GM21423 (cell line): ENCODE measurements at regions not wholly inside any gene's neighbourhood (a gene's known extent, or its start where the extent isn't known, plus 50 kb on each side); places are given as distances from the start of the nearest gene placed in this dataset.

Source experiments
- ATAC-seq: cut with Tn5 transposase; IDR thresholded peaks from one replicate; pipeline ENCODE4 v1.9.1; 2021; ENCODE audit warnings: mild to moderate bottlenecking, moderate library complexity; ENCODE audit not compliant: unreplicated experiment

DNA sequence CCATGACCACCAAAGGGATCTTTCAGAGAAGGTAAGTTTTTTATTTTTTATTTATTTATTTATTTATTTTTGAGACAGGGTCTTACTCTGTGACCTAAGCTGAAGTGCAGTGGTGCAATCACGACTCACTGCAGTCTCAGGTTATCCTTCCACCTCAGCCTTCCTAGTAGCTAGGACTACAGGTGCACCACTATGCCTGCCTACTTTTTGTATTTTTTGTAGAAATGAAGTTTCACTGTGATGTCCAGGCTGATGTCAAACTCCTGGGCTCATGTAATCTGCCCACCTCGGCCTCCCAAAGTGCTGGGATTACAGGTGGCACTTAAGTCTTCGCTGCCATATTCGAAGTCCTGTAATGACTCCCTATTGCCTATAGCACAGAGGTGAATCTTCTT, 342.5 kb downstream of the CYRIA start:
- ATAC-seq, result no peak

GRCh38 chr2:16322308-16323125, 343.1 kb downstream of the CYRIA start:
- no peak for ATAC-seq

GRCh38 chr2:16321872-16322271, 343.8 kb downstream of the CYRIA start:
- ATAC-seq, result no peak

DNA sequence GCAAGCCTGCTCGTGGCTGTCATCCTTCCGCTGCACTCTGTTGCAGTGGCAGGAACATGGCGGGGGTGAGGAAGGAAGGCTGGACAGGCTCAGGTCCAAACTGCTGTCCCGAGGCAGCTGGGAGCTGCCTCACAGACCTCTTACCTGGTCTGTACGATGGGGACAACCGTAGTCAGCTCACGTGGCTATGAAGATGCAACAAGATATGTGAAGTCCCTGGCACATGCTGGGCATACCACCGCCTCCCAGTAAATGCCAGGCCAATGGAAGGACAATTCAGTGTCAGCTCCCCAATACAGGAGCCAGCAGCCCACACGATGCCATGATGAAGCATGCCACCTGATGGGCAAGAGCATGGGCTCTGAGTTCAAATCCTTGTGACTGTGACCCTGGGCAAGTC, 344.4 kb downstream of the CYRIA start:
- no peak for ATAC-seq

DNA sequence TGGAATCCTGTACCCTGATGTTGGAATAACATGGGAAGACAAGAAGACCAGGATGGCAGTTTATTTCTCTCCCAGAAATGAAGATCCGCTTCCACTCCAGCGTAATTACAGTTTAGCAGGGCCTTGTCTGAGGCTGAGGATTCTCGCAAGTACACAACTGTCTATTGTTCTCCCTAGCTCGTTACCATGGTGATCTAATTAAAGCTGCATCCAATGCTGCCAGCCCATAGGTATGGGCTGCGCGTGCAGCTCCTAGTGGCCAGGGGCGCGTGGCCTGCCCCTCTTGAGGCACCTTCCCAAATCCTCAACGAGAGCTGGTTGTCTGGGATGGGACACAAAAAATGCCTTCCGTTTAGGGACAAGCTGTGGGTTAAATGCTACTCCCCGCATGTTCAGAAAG, 344.9 kb downstream of the CYRIA start:
- ATAC-seq, result no peak

GRCh38 chr2:16319551-16320121, 346.0 kb downstream of the CYRIA start:
- no peak for ATAC-seq

GRCh38 chr2:16318474-16319195, 347.0 kb downstream of the CYRIA start:
- ATAC-seq, result no peak

- ATAC-seq, result no peak
Observed at GRCh38 chr2:16318051-16318450, 347.6 kb downstream of the CYRIA start.

DNA sequence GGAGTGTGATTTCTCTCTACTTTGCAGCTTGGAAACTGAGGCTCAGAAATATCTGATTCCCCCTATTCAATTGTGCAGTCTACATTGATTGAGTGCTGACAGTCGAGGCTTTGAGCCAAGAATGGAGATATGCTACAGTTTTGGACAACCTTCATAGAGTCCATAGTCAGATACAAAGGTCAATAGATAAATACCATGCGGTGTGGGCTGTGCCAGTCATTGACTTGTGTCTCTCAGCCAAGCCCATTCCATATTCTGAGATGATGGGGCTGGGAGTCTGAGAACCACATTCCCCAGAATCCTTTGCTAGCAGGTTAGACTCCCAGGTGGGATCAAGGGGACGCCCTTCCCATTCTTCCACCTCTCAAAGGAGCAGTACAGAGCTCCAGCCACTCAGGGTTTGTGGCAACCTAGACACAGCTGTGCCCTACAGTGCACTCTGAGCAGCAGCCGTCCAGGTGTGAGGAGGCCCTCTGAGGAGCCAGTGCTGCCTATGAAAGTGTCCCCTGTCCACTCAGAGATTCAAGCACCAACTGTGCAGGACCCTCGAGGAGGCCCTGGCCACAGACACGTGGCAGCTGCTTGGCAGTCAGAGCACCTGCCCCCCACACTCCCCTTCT, 348.3 kb downstream of the CYRIA start:
- ATAC-seq, result no peak

GRCh38 chr2:16316456-16317210, 349.0 kb downstream of the CYRIA start:
- no peak for ATAC-seq

DNA sequence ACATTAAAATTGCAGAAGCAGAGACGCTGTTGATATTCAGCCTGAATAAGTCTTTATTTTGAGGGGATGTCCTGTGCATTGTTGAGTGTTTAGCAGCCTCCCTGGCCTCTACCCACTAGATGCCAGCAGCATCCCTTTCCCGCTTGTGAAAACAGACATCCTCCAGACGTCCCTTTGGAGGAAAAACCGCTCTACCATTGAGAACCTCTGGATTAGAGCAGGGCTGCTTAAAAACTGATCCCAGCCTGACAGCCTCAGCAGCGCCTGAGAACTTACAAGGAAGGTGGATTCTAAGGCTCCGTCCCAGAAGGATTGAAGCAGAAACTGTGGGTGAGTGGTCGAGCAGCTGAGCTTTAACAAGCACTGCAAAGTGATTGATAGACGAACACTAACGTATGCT, 349.7 kb downstream of the CYRIA start:
- ATAC-seq, result no peak

- no peak for ATAC-seq
Observed at GRCh38 chr2:16315458-16315835, 350.2 kb downstream of the CYRIA start.

DNA sequence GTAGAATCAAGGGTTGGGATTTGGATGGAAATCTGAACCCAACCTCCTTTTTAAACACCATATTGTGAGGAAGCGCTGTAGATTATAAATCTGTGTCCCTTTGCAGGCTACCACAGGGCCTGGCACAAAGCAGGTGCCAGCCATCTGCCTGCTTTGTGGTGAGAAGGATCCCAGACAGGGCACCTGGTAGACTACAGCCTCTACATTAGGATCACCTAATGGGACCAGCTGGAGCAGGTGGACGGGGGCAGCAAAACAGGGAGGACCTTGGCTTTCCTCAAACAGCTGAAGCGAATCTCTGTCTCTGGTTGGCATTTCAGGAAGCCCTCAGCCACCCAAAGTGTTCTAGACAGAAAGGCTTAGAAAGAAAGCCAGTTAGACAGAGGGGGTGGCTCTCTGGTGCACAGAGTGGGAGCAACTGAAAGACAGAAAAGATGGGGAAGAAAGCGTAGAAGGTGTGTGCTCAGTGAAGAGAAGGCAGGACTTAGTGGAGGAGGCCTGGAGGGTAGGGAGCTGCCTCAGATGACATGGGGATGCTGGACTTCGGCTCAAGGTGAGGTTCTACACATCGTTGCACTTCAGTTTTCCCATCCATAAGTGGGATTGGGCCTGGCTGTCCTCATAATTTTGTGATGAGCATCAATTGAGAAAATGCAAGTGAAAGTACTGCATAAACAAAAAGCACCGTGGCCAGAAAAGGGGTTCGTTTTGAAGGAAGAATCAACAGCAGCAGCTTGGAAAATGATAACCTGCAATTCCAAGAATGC, 350.8 kb downstream of the CYRIA start:
- no peak for ATAC-seq

GRCh38 chr2:16314001-16314400, 351.6 kb downstream of the CYRIA start:
- no peak for ATAC-seq

GRCh38 chr2:16313235-16313975, 352.2 kb downstream of the CYRIA start:
- no peak for ATAC-seq

DNA sequence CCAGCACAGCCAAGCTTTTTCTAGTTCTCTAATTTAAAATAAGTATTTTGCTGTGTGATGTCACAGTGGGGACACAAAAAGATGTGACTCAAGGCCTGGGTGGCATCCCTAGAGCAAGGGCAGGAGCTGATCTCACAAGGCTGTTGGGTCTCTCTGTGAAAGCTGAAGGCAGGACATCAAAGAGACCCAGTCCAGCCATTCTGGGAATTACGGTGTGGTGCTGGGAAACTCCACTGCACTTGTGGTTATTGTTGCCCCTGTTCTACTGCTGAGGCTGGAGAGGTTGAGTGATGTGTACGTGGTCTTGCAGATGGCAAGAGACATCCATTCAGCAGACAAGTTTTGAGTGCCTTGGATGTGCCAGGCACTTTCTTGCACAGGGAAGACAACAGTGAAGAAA, 352.9 kb downstream of the CYRIA start:
- no peak for ATAC-seq

DNA sequence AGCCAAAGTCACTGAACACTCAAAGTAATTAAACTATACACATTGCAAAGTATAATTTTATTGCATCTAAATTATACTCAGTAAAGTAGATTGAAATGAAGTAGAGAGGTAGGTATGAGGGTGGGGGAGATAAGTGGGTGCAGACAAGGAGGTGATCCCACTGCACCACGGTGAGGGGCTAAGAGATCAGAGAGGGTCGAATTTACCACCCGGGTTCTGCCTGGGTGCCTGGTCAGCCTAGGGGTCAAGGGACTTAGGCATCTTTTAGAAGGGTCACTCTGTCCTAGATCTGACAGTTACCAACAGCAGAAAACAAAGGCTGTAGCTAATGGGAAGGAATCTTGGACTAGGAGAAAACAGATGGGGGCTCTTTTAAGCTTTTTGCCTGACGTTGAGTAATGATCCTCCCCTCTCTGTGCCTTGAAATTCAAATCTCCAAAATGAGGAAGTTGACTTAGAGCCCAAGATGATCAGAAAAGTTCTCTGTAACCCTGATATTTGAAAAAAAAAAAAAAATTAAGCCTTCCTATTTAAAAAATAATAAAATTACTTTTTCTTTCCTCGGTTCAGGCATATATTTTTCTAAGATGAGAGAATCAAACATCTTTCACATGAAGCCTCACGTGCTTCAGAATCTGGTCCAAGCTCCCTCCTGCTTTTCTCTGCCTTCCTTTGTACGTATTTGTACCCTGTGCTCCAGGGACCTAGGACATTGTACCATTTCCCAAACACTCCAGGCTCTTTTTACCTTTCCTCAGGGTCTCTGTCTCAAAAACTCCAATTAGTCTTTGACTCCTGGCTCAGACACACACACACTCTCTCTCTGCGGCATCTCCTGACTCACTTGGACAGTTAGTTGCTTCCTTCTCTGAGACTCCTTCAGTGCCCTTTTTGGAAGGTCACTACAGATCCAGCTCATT, 353.9 kb downstream of the CYRIA start:
- no peak for ATAC-seq

- ATAC-seq, result no peak
Observed at GRCh38 chr2:16308816-16309215, 356.8 kb downstream of the CYRIA start.
